Dermis blood vessel endothelial cell (primary cell): ENCODE measurements at regions not wholly inside any gene's neighbourhood (a gene's known extent, or its start where the extent isn't known, plus 50 kb on each side); places are given as distances from the start of the nearest gene placed in this dataset.
A peak's percentile ranks its signal among the peaks of the same experiment; 100 is the strongest.
"Not testable (repeated sequence)": the region's sequence is repeated elsewhere in the genome, so short reads cannot be mapped to it uniquely, and the experiment has no call there.

Experiments used
- DNase-seq: peaks from one replicate; pipeline ENCODE4 v3.0.0; 2010

DNA sequence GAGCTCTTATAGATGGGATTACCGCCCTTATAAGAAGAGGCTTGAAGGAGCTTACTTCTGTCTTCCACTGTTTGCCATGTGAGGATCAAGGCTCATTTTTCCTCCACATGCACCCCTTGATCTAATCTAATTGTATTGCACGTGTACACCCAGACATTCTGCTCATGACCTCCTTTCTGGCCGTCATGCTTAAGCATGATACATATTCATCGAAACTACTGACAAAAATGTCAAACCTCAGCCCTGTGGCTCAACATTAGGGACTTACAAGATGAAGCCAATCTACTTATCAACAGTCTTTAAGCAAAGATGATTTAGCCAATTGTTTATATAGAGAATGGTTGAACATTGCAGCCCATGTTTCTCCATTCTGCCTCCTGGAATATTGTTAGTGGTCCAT, 127.6 kb downstream of the XCL2 start:
- no peak for DNase-seq

DNA sequence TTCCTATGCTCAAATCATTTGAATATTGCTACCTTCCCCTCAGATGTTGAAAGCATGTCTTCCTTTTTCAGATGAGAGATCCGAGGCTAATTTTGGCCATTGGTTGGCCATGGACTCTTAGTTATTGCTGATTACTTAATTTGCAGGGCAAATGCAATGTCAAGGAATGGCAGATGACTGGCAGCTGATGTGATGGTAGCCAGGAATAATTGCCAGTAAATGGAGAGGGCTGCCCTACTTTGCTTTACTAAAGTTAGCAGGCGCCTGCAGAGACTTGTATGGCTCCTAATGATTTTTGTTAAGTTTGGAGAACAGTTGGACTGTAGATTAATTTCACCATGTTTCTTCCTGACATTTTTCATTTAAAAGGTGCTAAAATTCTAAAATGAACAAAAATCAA, 128.9 kb downstream of the XCL2 start:
- DNase-seq = no peak

DNA sequence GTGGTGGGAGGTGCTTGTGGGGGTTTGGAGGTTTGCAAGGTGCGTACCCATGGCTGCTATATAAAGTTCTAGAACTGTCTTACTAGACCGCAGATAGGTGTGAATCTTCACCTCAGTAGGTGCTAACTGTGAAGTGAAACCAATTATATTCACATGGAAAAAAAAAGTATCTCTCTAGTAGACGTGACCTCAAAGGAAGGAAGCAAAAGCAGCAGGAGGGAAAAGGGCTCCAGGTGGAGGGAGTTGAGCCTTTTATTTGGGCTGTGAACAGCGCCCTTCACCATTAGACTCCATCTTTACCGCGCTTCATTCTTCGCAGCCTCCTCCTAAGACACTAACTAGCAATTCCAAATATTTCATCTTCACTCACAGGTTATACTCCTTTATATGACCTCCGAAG, 129.8 kb downstream of the TBX19 start:
- no peak for DNase-seq

DNA sequence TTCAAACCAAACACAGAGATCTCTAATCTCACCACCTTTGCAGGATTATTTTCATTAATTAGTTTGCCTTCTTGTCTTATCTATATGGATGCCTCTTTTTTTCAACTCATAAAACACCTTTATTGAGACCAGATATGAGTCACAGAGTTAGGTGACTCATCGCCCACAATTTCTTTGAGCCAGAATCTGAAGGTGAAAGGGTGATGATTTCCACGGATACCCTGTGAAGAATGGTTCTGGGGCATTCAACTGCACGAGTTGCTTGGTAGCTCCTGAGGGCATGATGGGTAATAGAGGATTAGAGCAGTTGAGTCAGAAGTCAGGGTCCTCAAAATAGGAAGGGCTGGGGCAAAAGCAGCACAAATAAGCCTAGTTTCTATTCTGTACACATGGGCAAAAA, 128.2 kb downstream of the TBX19 start:
- peak; percentile 4 for DNase-seq

DNA sequence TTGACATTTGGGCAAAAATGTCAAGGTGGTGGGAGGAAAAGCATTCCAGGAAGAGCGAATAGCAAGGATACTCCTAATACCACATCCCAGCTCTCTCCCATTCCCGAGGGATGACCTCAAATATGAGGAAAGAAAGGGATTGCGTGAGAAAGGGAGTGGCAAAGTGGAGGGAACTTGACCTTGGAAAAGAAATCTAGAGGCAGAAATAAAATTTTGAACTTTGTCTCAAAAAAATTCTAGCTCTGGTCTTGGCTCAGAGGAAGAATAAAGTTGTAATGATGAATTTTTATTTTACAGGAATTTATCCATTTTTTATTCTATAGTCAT, 127.8 kb downstream of the TBX19 start:
- no peak for DNase-seq

DNA sequence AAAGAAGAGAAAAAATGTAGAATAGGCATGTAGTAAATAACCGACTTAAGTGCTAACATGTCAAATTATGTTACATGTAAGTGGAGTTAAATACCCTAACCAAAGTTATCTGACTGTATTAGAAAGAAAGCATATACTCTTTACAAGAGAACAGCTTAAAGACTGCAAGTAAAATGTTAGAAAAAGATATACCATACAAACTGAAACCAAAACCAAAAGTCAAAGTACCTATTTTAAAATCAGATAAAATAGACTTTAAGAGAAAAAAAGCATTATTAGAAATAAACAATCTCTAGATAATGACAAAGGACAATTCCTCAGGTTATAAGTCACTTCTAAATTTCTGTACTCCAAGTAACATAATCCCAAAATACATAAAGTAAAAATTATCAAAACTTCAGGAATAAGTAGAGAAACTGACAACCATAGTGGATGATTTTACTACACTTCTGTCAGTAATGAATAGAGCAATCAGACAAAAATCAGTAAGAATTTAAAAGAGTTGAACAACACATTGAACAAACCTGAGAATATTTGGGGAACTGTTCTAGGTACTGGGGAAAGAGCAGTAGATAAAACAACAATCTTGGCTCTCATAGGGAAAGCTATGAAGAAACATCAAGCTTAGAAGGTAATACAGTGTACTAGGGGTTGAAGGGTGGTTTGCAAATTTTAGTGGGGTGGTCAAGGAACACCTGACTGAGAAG, 127.3 kb downstream of the TBX19 start:
- no peak for DNase-seq

DNA sequence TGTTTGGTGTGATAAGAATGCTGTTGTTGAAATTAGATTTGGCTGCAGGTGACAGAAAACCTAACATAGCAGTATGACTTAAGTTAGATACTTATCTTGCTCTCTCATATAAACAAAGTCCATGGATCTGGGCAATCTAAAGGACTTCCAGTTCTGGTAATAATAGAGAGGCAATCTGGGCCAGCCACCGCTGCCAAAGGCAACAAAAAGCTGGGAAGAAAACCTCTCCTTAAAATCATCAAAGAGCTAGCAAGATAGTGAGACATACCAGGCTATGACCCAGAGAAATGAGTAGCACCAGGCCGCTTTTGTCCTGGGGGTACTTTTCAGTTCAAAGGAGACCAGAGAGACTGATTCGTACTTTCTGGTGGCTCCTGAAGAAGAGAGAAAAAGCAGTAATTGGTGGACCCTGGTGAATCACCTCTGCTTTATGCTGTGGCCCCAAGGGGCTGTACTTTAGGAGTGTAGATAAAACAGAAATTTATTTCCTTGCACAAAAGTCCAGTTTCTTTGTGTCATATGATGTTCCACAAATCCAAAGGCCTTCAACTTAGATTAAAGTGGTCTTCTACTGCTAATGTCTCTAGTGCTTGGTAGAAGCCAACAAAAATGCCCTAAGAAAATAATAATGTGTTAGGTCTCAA, 125.4 kb downstream of the TBX19 start:
- no peak for DNase-seq

DNA sequence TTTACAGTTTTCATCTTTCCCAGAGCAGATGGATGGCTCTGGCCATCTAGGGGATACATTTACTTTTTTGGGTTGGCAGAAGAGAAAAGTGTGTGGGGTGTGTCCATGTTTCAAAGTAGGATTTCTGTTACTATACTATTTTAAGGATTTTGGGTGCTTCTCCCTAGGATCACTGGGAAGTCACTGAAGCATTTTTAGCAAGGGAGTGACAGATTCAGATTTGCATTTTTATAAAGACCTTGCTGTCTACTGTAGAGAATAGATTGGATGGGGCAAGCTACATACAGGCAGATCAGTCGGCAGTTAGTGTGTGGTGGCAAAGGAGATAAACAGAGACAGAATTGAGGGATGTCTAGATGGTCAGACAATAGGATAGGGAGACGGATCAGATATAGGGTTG, 122.5 kb downstream of the TBX19 start:
- no peak for DNase-seq

DNA sequence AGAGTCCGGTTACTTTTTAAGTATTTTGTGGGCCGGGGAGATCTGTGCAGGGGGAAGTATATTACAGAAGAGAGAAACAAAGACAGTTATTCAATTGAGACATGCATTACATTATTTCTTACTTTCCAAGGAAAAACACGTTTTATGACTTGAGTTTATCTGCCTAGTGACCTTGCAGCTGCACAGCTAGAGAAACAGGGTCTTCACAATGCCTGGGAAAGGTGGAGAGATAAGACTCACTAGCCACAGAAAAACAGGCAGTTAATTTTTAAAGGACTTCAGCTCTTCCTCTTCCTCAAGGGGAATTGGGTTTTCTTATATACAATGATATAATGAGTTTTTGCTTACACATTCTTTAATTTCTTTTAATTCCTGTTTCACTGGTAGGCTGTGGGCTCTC, 121.8 kb downstream of the TBX19 start:
- DNase-seq = not testable (repeated sequence)

DNA sequence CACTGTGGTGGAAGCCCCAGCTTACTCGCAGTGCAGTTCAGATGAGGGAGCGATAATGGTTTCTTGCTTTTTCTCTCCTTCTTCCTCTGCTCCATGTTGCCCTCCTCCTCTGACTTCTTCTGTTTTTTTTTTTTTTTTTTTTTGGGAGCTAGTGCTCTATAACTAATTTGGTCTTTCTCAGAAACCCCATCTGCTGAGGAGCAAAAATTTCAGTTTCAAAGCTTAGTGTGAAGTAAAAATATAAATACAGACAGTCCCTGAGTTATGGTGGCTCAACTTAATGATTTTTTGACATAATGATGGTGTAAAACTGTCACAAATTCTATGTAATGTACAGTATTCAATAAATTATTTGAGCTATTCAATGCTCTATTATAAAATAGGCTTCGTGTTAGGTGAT, 120.7 kb downstream of the TBX19 start:
- DNase-seq = no peak

DNA sequence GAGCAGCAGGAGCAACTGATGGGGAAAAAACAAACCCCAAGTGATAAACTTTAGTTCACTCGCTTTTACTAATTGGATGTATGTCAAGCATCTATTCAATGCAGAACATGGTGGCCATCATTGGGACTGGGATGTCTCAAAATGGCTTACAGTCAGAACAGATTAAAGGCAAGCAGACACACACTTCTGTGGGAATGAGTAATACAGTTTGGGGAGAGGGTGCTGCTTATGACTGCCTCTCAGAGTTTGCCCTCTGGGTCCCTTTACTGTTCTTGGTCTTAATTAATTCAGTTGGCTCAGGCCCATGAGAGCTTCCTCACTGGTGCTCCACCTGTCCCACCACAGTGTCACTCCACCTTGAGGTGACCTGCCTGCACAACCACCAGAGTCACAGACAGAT, 119.5 kb downstream of the TBX19 start:
- DNase-seq = no peak

DNA sequence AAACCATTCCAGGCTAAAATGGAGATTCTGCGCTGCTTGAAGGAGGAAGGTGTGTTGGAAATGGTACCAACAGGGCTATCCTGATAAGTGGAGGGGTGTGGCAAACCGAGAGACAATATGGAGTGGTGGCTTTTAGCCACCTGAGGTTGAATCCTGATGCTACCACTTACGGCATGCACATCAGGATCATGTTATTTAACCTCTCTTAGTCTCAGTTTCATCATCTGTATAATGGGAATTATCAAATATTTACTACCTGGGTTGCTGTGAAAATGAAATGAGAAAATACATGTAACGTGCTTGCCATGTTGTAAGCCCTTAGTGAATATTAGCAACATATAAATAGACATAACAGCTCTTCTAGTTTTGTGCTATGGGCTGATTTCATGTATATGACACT, 117.1 kb downstream of the TBX19 start:
- DNase-seq = no peak

DNA sequence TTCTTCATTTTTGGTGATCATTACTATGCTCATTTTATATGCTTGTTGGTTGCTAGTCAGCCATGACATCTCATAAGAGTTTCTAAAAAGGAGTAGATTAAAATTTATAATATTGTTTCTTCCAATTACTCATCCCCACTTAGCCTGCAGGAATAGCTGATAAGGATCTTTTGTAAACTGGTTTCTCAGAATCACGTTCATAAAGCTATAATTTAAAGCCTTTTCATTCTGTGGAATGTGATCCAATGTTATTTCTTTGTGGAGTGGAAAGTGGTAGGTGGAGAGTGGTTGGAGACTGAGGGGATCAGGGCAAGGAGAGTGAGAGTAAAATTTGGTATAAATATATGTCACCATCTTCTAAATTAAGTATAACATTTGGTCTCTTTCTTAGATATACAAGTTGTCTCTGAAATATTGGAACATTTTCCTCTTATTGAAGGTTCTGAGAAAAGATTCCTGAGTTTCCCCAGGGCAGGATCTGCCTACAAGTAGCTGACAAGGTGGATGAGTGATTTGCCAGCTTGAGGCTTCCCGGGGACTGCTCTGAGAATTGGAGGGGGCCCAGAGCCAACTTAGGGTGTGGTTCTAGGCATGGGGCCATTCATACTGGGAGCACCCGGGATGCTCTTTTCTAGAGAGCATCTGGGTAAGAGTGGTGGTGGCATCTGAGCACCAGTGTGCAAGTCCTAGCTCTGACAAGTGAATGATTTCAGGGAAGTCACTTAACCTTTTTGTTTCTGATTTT, 116.4 kb downstream of the TBX19 start:
- no peak for DNase-seq

DNA sequence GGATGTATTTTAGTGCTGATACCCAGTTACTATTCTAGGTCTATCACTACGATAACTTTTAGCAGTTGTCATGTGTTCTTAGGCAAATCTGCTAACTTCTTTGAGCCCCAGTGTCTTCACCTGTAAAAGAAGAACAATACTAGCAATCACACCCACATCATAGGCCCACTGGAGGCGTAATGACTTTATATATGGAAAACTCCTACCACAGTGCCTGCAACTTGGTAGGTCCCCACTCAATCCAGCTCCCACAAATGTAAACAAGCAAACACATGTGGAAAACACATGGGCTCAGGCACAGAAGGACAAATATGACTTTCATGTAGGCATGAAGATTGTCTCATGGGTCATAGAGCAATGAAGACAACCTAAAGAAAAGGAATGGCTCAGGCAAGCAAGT, 115.8 kb downstream of the TBX19 start:
- no peak for DNase-seq

DNA sequence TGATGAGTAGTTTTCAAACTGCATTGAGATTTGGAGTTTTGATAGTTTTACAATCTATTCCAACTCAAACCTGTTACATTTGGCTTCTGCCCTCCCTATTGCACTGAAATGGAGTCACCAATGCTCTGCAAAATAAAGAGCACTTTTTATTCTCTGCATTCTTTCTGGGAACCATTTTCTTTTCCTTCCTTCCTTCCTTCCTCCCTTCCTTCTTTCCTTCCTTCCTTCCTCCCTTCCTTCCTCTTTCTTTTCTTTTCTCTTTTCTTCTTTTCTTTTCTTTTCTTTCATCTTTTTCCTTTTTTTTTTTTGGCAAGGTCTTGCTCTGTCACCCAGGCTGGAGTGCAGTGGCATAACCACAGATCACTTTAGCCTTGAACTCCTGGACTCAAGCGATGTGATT, 114.2 kb downstream of the TBX19 start:
- DNase-seq = no peak

DNA sequence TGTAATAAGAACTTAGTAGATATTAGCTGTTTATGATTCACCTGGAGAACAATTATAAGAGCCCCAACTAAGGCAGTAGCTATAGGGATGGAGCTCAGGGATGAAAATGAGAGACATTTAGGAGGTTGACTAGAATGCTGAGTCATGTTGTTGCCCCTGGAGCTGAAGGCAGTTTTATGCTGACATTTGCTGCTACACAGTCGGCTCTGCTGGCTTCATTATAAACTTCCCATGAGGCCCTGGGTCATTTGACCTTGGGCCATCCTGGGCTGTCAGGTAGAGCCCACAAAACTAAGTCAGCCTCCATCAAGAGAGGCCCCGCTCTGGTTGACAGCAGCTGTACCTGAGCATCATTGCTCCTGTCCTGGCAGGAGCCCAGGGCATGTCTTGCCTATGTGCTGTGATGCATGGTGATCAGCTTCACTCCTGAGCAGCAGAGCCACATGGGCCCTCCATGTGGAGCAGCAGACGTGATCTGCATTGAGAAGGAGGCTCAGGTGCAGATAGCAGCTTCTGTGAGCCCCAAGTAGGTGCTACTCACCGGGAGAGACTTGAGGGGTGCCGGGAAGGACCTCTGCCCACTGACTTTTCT, 112.4 kb downstream of the TBX19 start:
- DNase-seq = no peak

DNA sequence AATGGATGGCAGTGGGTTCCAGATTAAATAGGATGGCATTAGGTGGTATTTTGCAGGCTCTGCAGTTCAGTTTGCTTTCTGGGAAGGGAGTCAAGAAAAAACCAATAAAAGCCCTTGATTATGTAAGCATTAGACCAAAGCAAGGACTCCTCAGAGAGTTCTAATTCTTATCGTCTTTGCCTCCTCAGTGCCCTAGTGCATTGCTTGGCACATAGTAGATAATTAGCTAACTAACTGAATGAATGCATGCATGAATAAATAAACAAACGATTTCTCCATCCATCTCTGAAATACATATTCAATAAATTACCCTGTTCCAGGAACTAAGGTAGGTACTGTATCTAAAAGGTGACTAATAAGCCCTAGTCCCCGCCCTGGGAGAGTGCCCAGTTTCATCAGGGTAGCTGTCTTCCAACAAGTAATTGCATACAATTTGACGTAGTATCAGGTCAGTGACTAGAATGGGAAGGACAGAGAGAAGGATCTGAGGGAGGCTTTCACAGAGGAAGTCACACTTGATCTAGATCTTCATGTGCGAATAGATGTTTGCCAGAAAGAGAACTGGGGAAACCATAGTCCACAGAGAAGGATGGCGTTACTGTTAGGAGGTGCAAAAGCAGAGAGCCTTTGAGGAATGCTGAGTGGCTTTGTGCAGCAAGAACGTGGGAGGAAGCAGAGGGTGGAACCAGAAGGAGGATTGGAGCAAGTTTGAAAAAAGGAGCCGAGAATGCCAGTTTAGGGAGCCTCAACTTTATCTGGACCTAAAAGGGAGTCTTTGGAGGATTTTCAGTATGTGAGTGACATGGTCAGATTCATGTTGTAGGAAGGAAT, 111.4 kb downstream of the TBX19 start:
- no peak for DNase-seq

DNA sequence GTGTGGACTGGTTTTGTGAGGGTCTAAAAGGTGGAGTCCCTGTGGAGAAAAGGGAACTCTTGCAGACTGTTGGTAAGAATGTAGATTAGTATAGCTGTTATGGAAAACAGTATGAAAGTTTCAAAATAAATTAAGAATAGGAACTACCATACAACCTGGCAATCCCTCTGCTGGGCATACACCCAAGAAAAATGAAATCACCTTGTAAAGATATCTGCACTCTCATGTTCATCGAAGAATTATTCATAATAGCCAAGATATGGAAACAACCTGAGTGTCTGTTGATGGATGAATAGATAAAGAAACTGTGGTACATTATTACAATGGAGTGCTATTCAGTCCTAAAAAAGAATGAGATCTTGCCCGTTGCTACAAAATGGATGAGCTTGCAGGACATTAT, 109.6 kb downstream of the TBX19 start:
- no peak for DNase-seq

DNA sequence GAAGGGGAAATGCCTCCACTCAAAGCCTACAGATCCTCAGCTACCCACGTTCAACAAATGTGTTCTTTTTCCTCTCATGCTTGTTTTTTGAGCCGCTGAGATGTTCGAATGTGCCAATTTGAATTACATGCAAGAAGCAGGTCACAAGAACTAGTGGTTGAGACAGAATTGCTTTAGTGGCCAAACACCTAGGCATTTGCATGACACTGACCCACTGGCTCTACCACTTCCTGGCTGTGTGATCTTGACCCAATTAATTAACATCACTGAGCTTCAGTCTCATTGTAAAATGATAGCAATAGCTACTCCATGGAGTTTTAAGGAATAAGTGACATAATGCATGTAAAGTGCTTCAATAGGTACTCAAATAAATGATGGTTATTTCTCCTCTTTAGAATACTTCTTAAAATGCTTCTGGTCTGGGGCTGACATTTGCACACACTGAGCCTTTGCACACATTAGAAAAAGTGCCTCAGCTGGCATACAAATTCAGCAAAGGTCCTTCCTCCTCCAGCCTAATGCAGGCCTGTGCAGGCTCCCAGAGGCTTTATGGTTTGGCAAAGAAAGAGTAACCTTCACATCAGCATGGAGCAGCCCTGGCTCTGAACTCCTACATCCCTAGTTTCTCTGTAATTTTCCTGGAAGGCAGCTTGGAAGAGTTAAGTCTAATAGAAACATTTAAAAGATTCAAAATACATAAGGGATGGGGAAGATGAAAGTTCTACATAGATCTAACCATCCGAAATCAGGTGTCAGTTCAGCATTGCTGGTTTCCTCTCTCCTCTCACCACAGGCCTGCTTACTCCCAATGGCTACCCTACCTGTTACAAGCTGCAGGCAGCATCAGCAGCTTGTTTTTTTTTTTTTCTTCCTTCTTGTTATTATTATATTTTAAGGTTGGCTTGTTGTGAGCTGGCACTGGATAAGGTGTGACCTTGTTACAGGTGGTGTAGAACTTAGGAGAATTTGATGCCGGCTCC, 107.4 kb downstream of the TBX19 start:
- no peak for DNase-seq

DNA sequence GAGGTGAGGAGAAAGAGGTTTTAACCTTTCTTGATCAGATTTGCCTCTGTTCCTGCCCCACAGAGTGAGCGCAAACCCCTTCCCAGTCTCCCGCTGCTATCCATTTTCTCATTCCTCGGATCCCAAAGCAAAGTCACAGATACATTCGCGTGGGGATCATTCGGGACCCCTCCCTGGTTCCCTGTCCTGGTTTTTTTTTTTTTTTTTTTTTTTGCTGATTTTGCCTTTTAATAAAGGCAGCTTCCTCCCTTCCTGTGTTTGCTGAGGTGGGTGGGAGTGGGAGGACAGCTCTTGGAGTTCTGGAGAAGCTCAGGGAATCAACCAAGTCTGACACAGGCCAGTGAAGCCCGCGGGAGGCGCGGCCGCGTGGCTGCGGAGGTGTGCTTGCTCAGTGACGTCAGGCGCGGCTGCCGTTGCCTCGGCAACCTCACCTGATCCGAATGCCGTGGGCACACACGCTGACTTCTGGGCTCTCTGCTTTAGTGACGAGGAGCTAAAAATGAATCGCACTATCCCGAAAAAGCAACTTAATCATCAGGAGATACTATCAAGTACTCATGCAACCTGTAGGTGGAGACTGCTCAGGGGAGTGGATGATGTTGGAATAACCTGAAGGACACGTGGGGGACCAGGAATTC, 106.4 kb downstream of the TBX19 start:
- no peak for DNase-seq

DNA sequence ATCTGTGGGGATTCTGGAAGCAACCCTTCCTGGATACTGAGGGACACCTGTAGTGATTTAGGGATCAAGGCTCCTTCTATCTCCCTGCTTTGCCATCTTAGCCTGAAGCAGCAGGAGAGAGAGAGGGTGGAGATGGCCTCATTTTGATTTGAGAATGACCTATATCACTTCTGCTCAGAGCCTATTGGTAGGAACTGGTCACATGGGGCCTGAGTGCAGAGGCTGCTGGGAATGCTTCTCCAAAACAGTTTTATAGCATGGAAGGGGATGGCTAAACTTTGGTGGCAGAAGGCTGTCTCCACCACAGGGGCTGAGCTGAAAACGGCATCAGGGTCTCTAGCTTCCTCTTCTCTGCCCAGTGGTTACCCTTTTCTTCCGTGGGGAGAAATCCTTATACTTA, 105.8 kb downstream of the TBX19 start:
- DNase-seq = no peak
